HCT116 (cell line): ENCODE measurements at regions not wholly inside any gene's neighbourhood (a gene's known extent, or its start where the extent isn't known, plus 50 kb on each side); places are given as distances from the start of the nearest gene placed in this dataset.

Experiments
- ATAC-seq: fragments of 200-7000 bp; cut with Tn5 transposase; 2 replicates; pipeline ENCODE4 v1.9.1; 2020; ENCODE audit warnings: mild to moderate bottlenecking, moderate library complexity
- BruUV-seq: library from RNA; stranded (reverse); fragments of 400-500 nt; replicated peaks from 2 replicates; lab custom pipeline; 2021; lab: Mats Ljungman, UMichigan
- CTCF ChIA-PET: fragments of 300-600 bp; sonication (Branson Sonifier 250); formaldehyde crosslinking; loops from one replicate; lab custom pipeline; 2021; ENCODE audit warnings: antibody characterized with exemption; lab: Charles Lee
- POLR2A ChIA-PET: fragments of 300-600, 350-600 bp; sonication (Branson Sonifier 250); formaldehyde crosslinking; loops from one replicate; lab custom pipeline; 2021; ENCODE audit warnings: antibody characterized with exemption; lab: Charles Lee
- RAD21 ChIA-PET, 2 experiments: fragments of 300-600 bp; sonication (Branson Sonifier 250); formaldehyde crosslinking; loops; one replicate each; lab custom pipeline; 2023; ENCODE audit warnings: low total read pairs in 2 of 2; ENCODE audit not compliant: uncharacterized antibody in 2 of 2, unreplicated experiment in 2 of 2, low non-redundant PET in 1 of 2; lab: Charles Lee
- DNase-seq: peaks from one replicate; pipeline ENCODE4 v3.0.0-alpha.2; 2010; ENCODE audit warnings: low read depth, low spot score
- H2AFZ ChIP-seq: fragments of 200-600 bp; shearing (Covaris generic), sonication (generic); 2 replicates; pipeline ENCODE4 v1.6.1; 2017; ENCODE audit warnings: low read depth, mixed run types, mixed read lengths, antibody characterized with exemption, low read length; ENCODE audit not compliant: poor library complexity, severe bottlenecking
- H3K27ac ChIP-seq: 2 replicates; pipeline ENCODE4 v1.5.1; 2012; ENCODE audit warnings: low read depth, low read length
- H3K27me3 ChIP-seq: fragments of 200-600 bp; sonication (generic); 2 replicates; pipeline ENCODE4 v1.6.1; 2016; ENCODE audit warnings: mixed run types, low read length, mixed read lengths; ENCODE audit not compliant: insufficient read depth
- H3K36me3 ChIP-seq, 2 experiments: fragments of 200-500 bp in 1 of 2; fragments of 200-600 bp in 1 of 2; sonication (Bioruptor generic) in 1 of 2; sonication (generic) in 1 of 2; 2 replicates each; pipeline versions ENCODE4 v1.5.1 to v1.6.1; 2014 to 2016; ENCODE audit warnings: low read length in 2 of 2, inconsistent platforms in 1 of 2, mixed read lengths in 1 of 2, mixed run types in 1 of 2; ENCODE audit not compliant: insufficient read depth in 2 of 2, control insufficient read depth in 1 of 2
- H3K4me1 ChIP-seq, 2 experiments: fragments of 200-600 bp in 1 of 2; sonication (generic) in 1 of 2; 2 replicates each; pipeline versions ENCODE4 v1.5.1 to v1.6.1; 2012 to 2017; ENCODE audit warnings: low read length in 2 of 2, inconsistent platforms in 1 of 2, mild to moderate bottlenecking in 1 of 2, mixed read lengths in 1 of 2, mixed run types in 1 of 2, moderate library complexity in 1 of 2; ENCODE audit not compliant: insufficient read depth in 2 of 2, control insufficient read depth in 1 of 2
- H3K4me2 ChIP-seq: fragments of 200-600 bp; sonication (generic); 2 replicates; pipeline ENCODE4 v1.6.1; 2017; ENCODE audit warnings: mixed run types, low read length, mixed read lengths
- H3K4me3 ChIP-seq, 2 experiments: fragments of 200-600 bp in 1 of 2; sonication (generic) in 1 of 2; replicated peaks in 1 of 2; 2 replicates each; pipeline ENCODE4 v1.5.1; 2011 to 2016; ENCODE audit warnings: low read length in 2 of 2, control low read depth in 1 of 2, low read depth in 1 of 2, mild to moderate bottlenecking in 1 of 2, mixed read lengths in 1 of 2, mixed run types in 1 of 2
- H3K79me2 ChIP-seq: fragments of 200-600 bp; sonication (generic); 2 replicates; pipeline ENCODE4 v1.6.1; 2017; ENCODE audit warnings: mild to moderate bottlenecking, mixed run types, low read length, moderate library complexity, mixed read lengths; ENCODE audit not compliant: insufficient read depth
- H3K9ac ChIP-seq: fragments of 200-600 bp; sonication (generic); 2 replicates; pipeline ENCODE4 v1.6.1; 2016; ENCODE audit warnings: low read length, mixed read lengths
- H3K9me2 ChIP-seq: fragments of 200-600 bp; sonication (generic), shearing (Covaris generic); 2 replicates; pipeline ENCODE4 v1.6.1; 2017; ENCODE audit warnings: mixed run types, mild to moderate bottlenecking, moderate library complexity; ENCODE audit not compliant: insufficient read depth
- H3K9me3 ChIP-seq, 2 experiments: fragments of 200-500 bp in 1 of 2; fragments of 200-600 bp in 1 of 2; sonication (Bioruptor generic) in 1 of 2; sonication (generic) in 1 of 2; 2 replicates each; pipeline ENCODE4 v1.6.1; 2014 to 2017; ENCODE audit warnings: low read length in 2 of 2, mixed read lengths in 2 of 2, inconsistent platforms in 1 of 2, low read depth in 1 of 2, mild to moderate bottlenecking in 1 of 2, mixed run types in 1 of 2, moderate library complexity in 1 of 2; ENCODE audit not compliant: control insufficient read depth in 1 of 2, insufficient read depth in 1 of 2
- H4K20me1 ChIP-seq: fragments of 200-600 bp; sonication (generic), shearing (Covaris generic); 2 replicates; pipeline ENCODE4 v1.6.1; 2017; ENCODE audit warnings: mixed run types, mild to moderate bottlenecking, moderate library complexity; ENCODE audit not compliant: insufficient read depth
- CEBPB ChIP-seq: IDR thresholded peaks from 2 replicates; pipeline ENCODE4 v1.6.1; 2012; ENCODE audit warnings: low read depth
- EGR1 ChIP-seq: IDR thresholded peaks from 2 replicates; pipeline ENCODE4 v1.6.1; 2012; ENCODE audit warnings: low read depth
- EZH2phosphoT487 ChIP-seq: fragments of 200-600 bp; IDR thresholded peaks from 2 replicates; pipeline ENCODE4 v1.6.1; 2018; ENCODE audit warnings: antibody characterized with exemption, borderline replicate concordance
- FOSL1 ChIP-seq: IDR thresholded peaks from 2 replicates; pipeline ENCODE4 v1.6.1; 2012; ENCODE audit warnings: low read depth
- POLR2A ChIP-seq: IDR thresholded peaks from 2 replicates; pipeline ENCODE4 v1.7.0; 2011; ENCODE audit warnings: borderline replicate concordance; ENCODE audit not compliant: insufficient read depth, insufficient read length; ENCODE audit errors: extremely low read depth
- POLR2AphosphoS5 ChIP-seq: IDR thresholded peaks from 2 replicates; pipeline ENCODE4 v1.6.1; 2011; ENCODE audit warnings: mild to moderate bottlenecking, low read depth, low read length, moderate library complexity
- RAD21 ChIP-seq: IDR thresholded peaks from 2 replicates; pipeline ENCODE4 v1.6.1; 2012; ENCODE audit warnings: low read depth, mild to moderate bottlenecking
- REST ChIP-seq: IDR thresholded peaks from 2 replicates; pipeline ENCODE4 v1.6.1; 2012; ENCODE audit warnings: low read depth
- SIN3A ChIP-seq: IDR thresholded peaks from 2 replicates; pipeline ENCODE4 v1.6.1; 2012; ENCODE audit warnings: low read depth
- SP1 ChIP-seq: IDR thresholded peaks from 2 replicates; pipeline ENCODE4 v1.6.1; 2012; ENCODE audit warnings: low read depth
- SRF ChIP-seq: IDR thresholded peaks from 2 replicates; pipeline ENCODE4 v1.6.1; 2012; ENCODE audit warnings: low read depth
- TCF7L2 ChIP-seq: IDR thresholded peaks from 2 replicates; pipeline ENCODE4 v1.7.0; 2011; ENCODE audit warnings: borderline replicate concordance, inconsistent platforms; ENCODE audit not compliant: insufficient read depth, insufficient read length; ENCODE audit errors: extremely low read depth
- YY1 ChIP-seq: IDR thresholded peaks from 2 replicates; pipeline ENCODE4 v1.6.1; 2011; ENCODE audit warnings: low read length, low read depth, moderate library complexity, mild to moderate bottlenecking; ENCODE audit not compliant: insufficient replicate concordance; ENCODE audit errors: extremely low read depth
- ZFX ChIP-seq: fragments of 450-650 bp; IDR thresholded peaks from 2 replicates; pipeline ENCODE4 v1.6.1; 2017
- ZNF274 ChIP-seq: fragments of 200-500 bp; sonication (Bioruptor generic); IDR thresholded peaks from 2 replicates; pipeline ENCODE4 v1.6.1; 2014; ENCODE audit warnings: mild to moderate bottlenecking, low read depth, low read length, inconsistent platforms
- intact Hi-C: fragments of 100-400 bp; cut with micrococcal nuclease; formaldehyde crosslinking; loops from 2 replicates; pipeline ENCODE4 v1.10.0; 2022
- TF ChIP-seq, protein P1 (sequence below): IDR thresholded peaks from 2 replicates; pipeline ENCODE4 v1.6.1; 2012
- TF ChIP-seq, protein P2 (sequence below), 3 experiments: fragments of 200-600 bp in 1 of 3; sonication (generic) in 1 of 3; IDR thresholded peaks in 2 of 3; conservative IDR thresholded peaks in 1 of 3; 2 replicates each; pipeline ENCODE4 v1.5.1; 2012 to 2017; ENCODE audit warnings: low read depth in 2 of 3, low read length in 2 of 3, antibody characterized with exemption in 1 of 3, borderline replicate concordance in 1 of 3, control low read depth in 1 of 3, mild to moderate bottlenecking in 1 of 3, mixed read lengths in 1 of 3, mixed run types in 1 of 3, moderate library complexity in 1 of 3; ENCODE audit not compliant: insufficient read depth in 1 of 3

- Histone ChIP-seq H3K27me3 (no peaks in the 10 kb centered on the region), H4K20me1 (no peaks in the 10 kb centered on the region), H3K9ac (no peak overlapping the region), H3K4me3 (no peak overlapping the region), H3K4me1 (no peaks in the 10 kb centered on the region), H3K9me2 (no peaks in the 10 kb centered on the region), H3K27ac (no peak overlapping the region), H3K79me2 (no peaks in the 10 kb centered on the region), H3K36me3 (no peaks in the 10 kb centered on the region), H3K9me3 (peaks cover 57 to 65% of the 10 kb centered on the region in 2 experiments; a peak in 3 of 4 replicates), H2AFZ (no peak overlapping the region), H3K4me2 (no peak overlapping the region)
- ChIA-PET POLR2A (no interaction called here), RAD21 (no interaction called here), CTCF (no interaction called here)
- ATAC-seq: no peak
- TF ChIP-seq POLR2AphosphoS5 (no peak), POLR2A (no peak), SP1 (no peak), TCF7L2 (no peak), ZNF274 (no peak), REST (no peak), YY1 (no peak), FOSL1 (no peak), EZH2phosphoT487 (no peak), CEBPB (no peak), ZFX (no peak), SIN3A (no peak), SRF (no peak), EGR1 (no peak), RAD21 (no peak)
- TF ChIP-seq, protein P1, sequence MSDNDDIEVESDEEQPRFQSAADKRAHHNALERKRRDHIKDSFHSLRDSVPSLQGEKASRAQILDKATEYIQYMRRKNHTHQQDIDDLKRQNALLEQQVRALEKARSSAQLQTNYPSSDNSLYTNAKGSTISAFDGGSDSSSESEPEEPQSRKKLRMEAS: no peak
- TF ChIP-seq, protein P2, sequence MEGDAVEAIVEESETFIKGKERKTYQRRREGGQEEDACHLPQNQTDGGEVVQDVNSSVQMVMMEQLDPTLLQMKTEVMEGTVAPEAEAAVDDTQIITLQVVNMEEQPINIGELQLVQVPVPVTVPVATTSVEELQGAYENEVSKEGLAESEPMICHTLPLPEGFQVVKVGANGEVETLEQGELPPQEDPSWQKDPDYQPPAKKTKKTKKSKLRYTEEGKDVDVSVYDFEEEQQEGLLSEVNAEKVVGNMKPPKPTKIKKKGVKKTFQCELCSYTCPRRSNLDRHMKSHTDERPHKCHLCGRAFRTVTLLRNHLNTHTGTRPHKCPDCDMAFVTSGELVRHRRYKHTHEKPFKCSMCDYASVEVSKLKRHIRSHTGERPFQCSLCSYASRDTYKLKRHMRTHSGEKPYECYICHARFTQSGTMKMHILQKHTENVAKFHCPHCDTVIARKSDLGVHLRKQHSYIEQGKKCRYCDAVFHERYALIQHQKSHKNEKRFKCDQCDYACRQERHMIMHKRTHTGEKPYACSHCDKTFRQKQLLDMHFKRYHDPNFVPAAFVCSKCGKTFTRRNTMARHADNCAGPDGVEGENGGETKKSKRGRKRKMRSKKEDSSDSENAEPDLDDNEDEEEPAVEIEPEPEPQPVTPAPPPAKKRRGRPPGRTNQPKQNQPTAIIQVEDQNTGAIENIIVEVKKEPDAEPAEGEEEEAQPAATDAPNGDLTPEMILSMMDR (IDR thresholded peaks at IDR 0.05 in 2 of 3, conservative IDR thresholded peaks at IDR 0.05 in 1 of 3; ENCODE audit: borderline replicate concordance in 1 of 3, insufficient read depth in 1 of 3, low read depth in 2 of 3, low read length in 2 of 3): no peak
- DNase-seq: no peak
- BruUV-seq: no TSS peak
- intact Hi-C loops: loop anchor here (5.0 kb wide), 1 partner anchor 755 kb away; no protein-coding TSS in a partner anchor
These were observed 418.7 kb upstream of the DYNLRB2 start for GRCh38 chr16:80122115-80122514.
